BJ (cell line): ENCODE measurements at regions not wholly inside any gene's neighbourhood (a gene's known extent, or its start where the extent isn't known, plus 50 kb on each side); places are given as distances from the start of the nearest gene placed in this dataset.

Experiments
- CTCF ChIA-PET: fragments of 350-600 bp; formaldehyde crosslinking; extraction: SDS; loops from one replicate; lab custom pipeline; 2021; ENCODE audit warnings: antibody characterized with exemption, inconsistent platforms; lab: Yijun Ruan, JAX
- POLR2A ChIA-PET: fragments of 300-600 bp; sonication (Branson Sonifier 250); formaldehyde crosslinking; extraction: SDS; loops from one replicate; lab custom pipeline; 2021; ENCODE audit warnings: antibody characterized with exemption; lab: Charles Lee
- DNase-seq: peaks from one replicate; pipeline ENCODE4 v3.0.0-alpha.2; 2011; ENCODE audit warnings: low read depth
- H3K27me3 ChIP-seq: 2 replicates; pipeline ENCODE4 v1.6.0; 2011; ENCODE audit warnings: low read length; ENCODE audit not compliant: control insufficient read depth, insufficient read depth
- H3K36me3 ChIP-seq: 2 replicates; pipeline ENCODE4 v1.5.1; 2011; ENCODE audit warnings: low read length; ENCODE audit not compliant: control insufficient read depth, insufficient read depth
- H3K4me3 ChIP-seq: 2 replicates; pipeline ENCODE4 v1.5.1; 2011; ENCODE audit warnings: low read depth, mild to moderate bottlenecking, control low read depth, low read length
- TF ChIP-seq, protein P1 (sequence below): IDR thresholded peaks from 2 replicates; pipeline ENCODE4 v1.5.1; 2011; ENCODE audit warnings: low read depth, mild to moderate bottlenecking, control low read depth, inconsistent platforms, low read length, moderate library complexity; ENCODE audit not compliant: insufficient read depth

- no peaks in the 10 kb centered on the region for H3K27me3 ChIP-seq
- H3K4me3 ChIP-seq = no peak overlapping the region
- TF ChIP-seq, protein P1, sequence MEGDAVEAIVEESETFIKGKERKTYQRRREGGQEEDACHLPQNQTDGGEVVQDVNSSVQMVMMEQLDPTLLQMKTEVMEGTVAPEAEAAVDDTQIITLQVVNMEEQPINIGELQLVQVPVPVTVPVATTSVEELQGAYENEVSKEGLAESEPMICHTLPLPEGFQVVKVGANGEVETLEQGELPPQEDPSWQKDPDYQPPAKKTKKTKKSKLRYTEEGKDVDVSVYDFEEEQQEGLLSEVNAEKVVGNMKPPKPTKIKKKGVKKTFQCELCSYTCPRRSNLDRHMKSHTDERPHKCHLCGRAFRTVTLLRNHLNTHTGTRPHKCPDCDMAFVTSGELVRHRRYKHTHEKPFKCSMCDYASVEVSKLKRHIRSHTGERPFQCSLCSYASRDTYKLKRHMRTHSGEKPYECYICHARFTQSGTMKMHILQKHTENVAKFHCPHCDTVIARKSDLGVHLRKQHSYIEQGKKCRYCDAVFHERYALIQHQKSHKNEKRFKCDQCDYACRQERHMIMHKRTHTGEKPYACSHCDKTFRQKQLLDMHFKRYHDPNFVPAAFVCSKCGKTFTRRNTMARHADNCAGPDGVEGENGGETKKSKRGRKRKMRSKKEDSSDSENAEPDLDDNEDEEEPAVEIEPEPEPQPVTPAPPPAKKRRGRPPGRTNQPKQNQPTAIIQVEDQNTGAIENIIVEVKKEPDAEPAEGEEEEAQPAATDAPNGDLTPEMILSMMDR = no peak
- POLR2A ChIA-PET = no interaction called here
- CTCF ChIA-PET = interaction anchor here (0.6 to 1.2 kb wide), 2 partner anchors 52 to 65 kb away, joined by 3 read pairs; no protein-coding TSS in a partner anchor
- no peaks in the 10 kb centered on the region for H3K36me3 ChIP-seq
- no peak for DNase-seq
Observed at GRCh38 chr2:51472783-51473182, 440.9 kb upstream of the NRXN1 start.

GRCh38 chr2:51472300-51472699, 440.4 kb upstream of the NRXN1 start:
- TF ChIP-seq, protein P1 = no peak
- no peak overlapping the region for H3K4me3 ChIP-seq
- ChIA-PET CTCF (interaction anchor here (0.6 kb wide), 1 partner anchor 66 kb away, joined by 3 read pairs; no protein-coding TSS in a partner anchor), POLR2A (no interaction called here)
- no peaks in the 10 kb centered on the region for H3K36me3 ChIP-seq
- H3K27me3 ChIP-seq = no peaks in the 10 kb centered on the region
- DNase-seq = no peak

DNA sequence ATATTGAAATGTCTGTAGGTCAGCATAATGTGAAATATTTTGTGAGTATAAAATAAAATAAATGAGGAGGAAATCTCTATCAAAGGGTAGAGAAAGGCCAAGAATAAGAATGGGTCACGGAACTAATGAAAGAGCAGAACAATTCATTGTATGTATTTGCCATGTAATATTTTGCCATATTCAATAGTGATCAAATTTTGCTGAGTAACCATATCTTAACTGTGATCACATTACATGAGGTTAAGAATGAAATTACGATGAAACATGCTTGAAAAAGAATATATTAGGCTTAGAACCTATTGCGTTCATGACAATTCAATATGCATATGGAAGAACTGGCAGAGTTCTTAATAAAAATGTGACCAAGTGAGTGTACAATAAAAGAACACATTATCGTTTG, 437.2 kb upstream of the NRXN1 start:
- Histone ChIP-seq H3K36me3 (no peaks in the 10 kb centered on the region), H3K4me3 (no peak overlapping the region), H3K27me3 (no peaks in the 10 kb centered on the region)
- POLR2A ChIA-PET = no interaction called here
- no peak for DNase-seq
- CTCF ChIA-PET = no interaction called here
- TF ChIP-seq, protein P1 = no peak

- no peak overlapping the region for H3K4me3 ChIP-seq
- ChIA-PET POLR2A (no interaction called here), CTCF (no interaction called here)
- TF ChIP-seq, protein P1 = no peak
- DNase-seq = no peak
- H3K36me3 ChIP-seq = no peaks in the 10 kb centered on the region
- no peaks in the 10 kb centered on the region for H3K27me3 ChIP-seq
Observed at GRCh38 chr2:51465326-51465725, 433.4 kb upstream of the NRXN1 start.

GRCh38 chr2:51454177-51454576, 422.2 kb upstream of the NRXN1 start:
- no peak for DNase-seq
- H3K4me3 ChIP-seq = no peak overlapping the region
- TF ChIP-seq, protein P1 = no peak
- no peaks in the 10 kb centered on the region for H3K27me3 ChIP-seq
- no peaks in the 10 kb centered on the region for H3K36me3 ChIP-seq
- CTCF ChIA-PET = no interaction called here
- POLR2A ChIA-PET = no interaction called here
